NCI-H2081 (cell line): ENCODE measurements at regions not wholly inside any gene's neighbourhood (a gene's known extent, or its start where the extent isn't known, plus 50 kb on each side); places are given as distances from the start of the nearest gene placed in this dataset.
A peak's percentile ranks its signal among the peaks of the same experiment; 100 is the strongest.
"Not testable (repeated sequence)": the region's sequence is repeated elsewhere in the genome, so short reads cannot be mapped to it uniquely, and the experiment has no call there.

Experiments used
- DNase-seq, 2 experiments: peaks; one replicate each; lab custom pipeline; 2025; lab: John Stamatoyannopoulos, UW

GRCh38 chr14:70269582-70269981 is 80.8 kb upstream of the SLC8A3 start:
- no peak for DNase-seq

- DNase-seq: peak in 1 of 2 experiments; percentile 8
Observed at GRCh38 chr14:70268760-70269159, 80.0 kb upstream of the SLC8A3 start.

DNA sequence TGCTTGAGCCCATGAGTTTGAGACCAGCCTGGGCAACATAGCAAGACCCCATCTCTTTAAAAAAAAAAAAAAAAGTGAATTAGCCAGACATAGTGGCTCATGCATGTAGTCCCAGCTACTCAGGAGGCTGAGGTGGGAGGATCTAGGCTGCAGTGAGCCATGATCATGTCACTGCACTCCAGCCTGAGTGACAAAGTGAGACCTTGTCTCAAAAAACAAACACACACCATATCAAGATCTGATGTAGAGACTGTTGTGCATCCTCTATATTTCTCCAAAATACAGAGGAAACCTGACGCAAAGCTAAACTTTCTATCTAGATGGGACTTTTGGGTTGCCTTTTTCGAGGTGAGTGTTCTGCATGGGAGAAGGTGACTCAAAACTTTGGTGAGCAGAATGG is 77.4 kb upstream of the SLC8A3 start:
- DNase-seq: no peak

DNA sequence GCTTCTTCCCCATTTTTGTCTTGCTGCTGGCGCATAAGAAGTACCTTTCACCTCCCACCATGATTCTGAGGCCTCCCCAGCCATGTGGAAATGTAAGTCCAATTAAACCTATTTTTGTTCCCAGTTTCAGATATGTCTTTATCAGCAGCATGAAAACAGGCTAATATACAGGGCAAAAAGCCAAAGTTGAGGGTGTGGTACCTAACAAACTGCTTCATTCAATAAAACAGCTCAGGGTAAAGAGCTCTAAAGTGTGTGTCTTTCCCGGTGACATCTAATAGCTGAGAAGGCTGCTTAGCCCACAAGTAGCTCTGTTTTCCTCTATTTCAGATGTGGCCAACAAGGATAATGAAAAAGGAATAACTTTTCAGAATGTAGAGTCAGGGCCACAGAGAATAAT is 76.7 kb upstream of the SLC8A3 start:
- no peak for DNase-seq

- DNase-seq: no peak
Observed at GRCh38 chr14:70259420-70259819, 70.7 kb upstream of the SLC8A3 start.

- peak in 1 of 2 experiments; percentile 24 for DNase-seq
Observed at GRCh38 chr14:70257526-70257925, 68.8 kb upstream of the SLC8A3 start.

GRCh38 chr14:70256601-70257000 is 67.8 kb upstream of the SLC8A3 start:
- no peak for DNase-seq

GRCh38 chr14:70255071-70256057 is 66.6 kb upstream of the SLC8A3 start:
- DNase-seq: peak; percentile 32 to 68

GRCh38 chr14:70254476-70254961 is 65.8 kb upstream of the SLC8A3 start:
- DNase-seq: peak; percentile 69 to 72

DNA sequence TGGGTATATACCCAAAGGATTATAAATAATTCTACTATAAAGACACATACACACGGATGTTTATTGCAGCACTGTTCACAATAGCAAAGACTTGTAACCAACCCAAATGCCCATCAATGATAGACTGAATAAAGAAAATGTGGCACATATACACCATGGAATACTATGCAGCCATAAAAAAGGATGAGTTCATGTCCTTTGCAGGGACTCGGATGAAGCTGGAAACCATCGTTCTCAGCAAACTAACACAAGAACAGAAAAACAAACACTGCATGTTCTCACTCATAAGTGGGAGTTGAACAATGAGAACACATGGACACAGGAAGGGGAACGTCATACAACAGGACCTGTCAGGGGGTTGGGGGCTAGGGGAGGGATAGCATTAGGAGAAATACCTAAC is 64.8 kb upstream of the SLC8A3 start:
- DNase-seq: not testable (repeated sequence)

DNA sequence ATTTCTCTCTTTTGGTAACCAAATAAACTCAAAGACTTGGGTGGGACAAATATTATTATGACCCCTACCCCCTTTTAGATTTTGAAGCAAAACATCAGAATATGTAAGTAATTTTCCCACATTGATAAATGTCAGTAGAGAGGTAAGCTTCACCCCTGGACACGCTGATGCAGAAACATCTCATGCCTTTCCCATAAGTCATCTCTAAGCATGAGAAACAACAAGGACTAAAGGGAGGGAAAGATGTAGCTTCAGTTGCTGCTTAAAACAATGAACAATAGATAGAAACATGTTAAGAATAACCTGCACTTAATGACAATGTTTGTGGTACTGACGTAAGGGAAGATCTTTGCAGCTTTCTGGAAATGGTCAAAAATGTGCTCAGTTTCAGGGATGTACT is 56.3 kb upstream of the SLC8A3 start:
- no peak for DNase-seq

DNA sequence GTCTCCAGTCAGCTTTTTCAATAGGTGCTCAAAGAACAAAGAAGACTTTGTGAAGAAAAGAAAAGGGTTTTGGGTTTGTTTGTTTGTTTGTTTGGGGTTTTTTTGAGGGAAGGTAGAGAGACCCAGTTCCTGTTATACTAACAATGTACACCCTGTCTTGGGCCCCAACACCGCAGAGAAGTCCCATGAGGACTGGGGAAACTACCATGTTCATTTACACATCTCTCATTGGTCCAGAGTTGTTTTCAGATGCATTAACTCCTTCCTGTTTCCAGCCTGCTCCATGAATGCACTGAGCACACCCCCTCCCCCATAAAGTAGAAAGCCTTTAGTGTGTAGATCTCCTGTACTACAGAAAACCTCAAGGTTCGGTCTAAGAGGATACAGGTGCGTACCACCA is 51.1 kb upstream of the SLC8A3 start:
- DNase-seq: no peak

DNA sequence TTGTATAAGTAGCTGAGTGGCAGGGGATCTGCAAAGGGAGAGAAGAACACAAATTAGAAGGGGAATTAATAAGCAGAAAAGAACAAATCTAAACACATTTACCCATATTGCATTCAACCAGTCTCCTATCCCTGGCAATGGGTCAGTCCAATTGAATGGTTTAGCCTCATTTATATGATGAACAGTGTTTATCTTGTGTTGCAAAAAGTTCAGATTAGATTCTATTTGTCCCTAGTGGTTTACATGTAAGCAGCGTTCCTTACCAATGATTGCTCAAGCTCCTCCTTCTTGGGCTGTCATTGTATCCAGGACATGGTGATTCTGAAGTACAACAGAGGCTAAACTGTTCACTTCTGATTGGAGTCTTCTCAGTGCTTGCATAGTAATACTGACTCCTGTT is 49.9 kb upstream of the SLC8A3 start:
- not testable (repeated sequence) for DNase-seq
